ENCODE measurements at regions not wholly inside any gene's neighbourhood (a gene's known extent, or its start where the extent isn't known, plus 50 kb on each side); places are given as distances from the start of the nearest gene placed in this dataset.

GRCh38 chr17:62913991-62914570 is 52.0 kb upstream of the TANC2 start:
- DNase-seq: no peak

- DNase-seq: no peak
Measured at GRCh38 chr17:62912363-62912762, 53.7 kb upstream of the TANC2 start.

DNA sequence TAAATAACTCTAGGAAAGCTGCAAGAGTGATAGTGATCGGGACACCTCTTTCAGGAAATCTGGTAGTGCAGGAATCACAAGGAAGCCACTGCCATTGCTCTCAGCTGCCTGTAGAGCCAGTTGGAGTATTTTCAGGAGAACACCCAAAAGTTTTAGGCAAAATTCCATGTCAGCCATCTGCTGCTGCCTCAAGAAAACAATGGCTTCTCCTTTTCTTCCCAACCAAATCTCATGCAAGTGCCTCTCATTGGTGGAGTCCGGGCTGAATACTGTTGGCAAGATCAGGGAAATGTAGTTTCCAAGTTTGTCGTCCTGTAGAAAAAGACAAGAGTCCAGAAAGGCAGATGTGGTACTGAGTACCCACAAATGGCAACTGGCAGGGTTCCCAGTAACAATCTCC is 54.9 kb upstream of the TANC2 start:
- DNase-seq: no peak

DNA sequence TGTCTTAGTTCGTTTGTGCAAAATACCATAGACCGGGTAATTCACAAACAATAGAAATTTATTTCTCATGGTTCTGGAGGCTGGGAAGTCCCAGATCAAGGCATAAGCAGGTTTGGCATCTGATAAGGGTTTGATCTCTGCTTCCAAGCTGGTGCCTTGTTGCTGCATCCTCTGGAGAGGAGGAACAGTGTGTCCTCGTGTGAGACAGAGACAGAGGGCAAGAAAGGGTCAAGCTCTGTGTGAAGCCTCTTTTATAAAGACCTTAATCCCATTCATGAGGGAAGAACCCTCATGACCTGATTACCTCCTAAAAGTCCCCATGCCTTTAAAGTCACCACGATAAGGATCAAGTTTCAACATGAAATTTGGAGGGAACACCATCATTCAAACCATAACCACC is 55.8 kb upstream of the TANC2 start:
- no peak for DNase-seq

DNA sequence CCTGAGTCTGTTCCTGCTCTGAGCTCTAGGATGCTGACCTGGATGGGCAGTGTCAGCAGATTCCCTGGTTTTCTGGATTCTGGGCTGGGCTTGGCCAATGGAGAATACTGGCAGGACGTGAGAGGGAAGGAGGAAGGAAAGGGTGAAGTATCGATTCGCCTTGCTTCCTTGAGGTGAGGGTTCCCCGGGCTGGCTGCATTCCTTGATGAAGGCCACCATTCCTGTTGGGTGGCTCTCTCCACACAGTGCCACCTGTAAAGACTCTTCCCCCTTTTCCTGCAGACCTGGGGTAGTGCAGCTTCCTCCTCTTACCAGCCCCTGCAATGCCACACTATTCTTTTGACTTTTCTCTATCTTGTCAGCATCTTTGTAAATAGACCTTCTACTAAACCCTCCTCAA is 58.1 kb upstream of the TANC2 start:
- no peak for DNase-seq

- no peak for DNase-seq
Measured at GRCh38 chr17:62906881-62907280, 59.2 kb upstream of the TANC2 start.

DNA sequence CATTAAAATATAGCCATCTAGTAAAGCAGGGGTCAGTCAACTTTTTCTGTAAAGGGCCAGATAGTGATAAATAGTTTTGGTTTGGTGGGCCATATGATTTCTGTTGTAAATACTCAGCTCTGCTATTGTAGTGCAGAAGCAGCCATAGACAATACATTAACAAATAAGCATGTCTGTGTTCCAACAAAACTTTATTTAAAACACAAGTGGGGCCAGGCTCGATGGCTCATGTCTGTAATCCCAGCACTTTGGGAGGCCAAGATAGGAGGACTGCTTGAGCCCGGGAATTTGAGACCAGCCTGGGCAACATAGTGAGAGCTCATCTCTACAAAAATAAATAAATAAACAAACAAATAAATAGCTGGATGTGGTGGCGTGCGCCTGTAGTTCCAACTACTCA is 60.8 kb upstream of the TANC2 start:
- DNase-seq: no peak

DNA sequence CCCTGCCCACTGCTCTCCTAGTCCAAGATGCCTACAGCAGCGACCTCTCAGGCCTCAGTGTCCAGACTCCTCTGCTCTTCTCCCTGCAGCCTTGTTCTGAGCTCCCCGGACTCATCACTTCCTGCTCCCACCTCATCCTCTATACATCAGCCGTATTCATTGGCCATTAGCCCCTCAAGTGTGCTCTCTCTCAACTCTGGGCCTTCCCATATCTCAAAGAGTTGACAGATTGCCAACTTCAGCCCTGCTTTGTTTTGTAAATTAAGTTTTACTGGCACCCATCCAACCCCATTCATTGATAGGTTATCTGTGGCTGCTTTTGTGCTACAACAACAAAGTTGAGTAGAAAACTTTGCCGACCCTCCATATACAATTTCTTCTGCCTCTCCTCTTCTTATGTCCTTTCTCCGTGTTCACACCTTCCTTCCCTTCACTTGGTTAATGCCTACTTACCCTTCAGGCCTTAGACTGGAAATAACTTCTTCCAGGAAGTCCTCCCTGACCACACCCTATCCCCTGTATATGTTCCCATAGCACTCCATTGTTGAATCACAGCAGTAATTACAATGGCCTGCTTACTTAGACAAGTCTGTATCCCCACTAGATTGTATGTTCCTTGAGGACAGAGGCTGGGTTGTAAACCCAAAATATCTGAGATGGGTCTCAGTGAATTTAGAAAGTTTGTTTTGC is 63.4 kb upstream of the TANC2 start:
- DNase-seq: peak; percentile 25 to 68

DNA sequence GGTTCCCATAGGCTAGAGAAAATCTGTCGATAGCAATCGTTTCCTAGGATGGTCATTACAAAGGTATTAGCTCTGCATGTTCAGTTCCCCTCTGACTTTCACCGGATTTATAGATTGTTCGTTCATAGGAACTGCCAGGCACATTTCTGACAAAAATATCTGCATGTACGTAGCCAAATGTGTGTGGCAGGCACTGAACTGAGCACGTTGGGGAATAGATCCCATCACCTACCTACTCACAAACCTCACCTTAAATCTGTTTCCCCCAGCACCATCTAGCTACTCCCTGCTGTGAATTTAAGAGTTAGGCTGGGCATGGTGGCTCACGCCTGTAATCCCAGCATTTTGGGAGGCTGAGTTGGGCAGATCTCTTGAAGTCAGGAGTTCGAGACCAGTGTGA is 64.5 kb upstream of the TANC2 start:
- no peak for DNase-seq

DNA sequence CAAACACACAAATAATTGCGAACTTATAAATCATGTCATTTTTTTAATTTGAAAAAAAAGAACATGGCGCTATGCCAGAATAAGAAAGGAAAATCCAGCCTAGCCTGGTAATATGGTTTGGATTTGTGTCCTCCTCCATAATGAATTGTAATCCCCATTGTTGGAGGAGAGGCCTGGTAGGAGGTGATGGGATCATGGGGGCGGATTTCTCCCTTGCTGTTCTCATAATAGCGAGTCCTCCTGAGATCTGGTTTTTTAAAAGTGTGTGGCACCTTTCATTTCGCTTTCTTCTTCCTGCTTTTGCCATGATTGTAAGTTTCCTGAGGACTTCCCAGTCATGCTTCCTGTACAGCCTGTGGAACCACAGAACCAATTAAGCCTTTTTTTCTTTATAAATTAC is 65.9 kb upstream of the TANC2 start:
- DNase-seq: no peak

DNA sequence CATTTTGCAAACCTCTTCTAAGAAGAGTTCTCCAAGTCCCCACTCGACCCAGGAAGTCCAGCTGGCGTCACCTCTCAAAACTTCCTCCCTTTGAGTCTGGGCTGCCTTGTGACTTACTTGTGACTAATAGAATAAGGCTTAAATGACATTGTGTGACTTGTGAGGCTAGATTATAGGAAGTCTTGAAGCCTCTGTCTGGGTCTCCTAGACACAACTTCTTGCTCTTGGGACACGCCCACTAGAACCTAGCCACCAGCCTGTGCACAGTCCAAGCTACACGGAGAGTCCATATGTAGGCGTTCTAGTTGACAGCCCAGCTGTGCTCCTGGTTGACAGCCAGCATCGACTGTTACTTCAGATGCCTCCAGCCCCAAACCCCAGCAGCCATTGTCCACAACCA is 66.7 kb upstream of the TANC2 start:
- no peak for DNase-seq

- DNase-seq: no peak
Measured at GRCh38 chr17:62898239-62898864, 67.7 kb upstream of the TANC2 start.

DNA sequence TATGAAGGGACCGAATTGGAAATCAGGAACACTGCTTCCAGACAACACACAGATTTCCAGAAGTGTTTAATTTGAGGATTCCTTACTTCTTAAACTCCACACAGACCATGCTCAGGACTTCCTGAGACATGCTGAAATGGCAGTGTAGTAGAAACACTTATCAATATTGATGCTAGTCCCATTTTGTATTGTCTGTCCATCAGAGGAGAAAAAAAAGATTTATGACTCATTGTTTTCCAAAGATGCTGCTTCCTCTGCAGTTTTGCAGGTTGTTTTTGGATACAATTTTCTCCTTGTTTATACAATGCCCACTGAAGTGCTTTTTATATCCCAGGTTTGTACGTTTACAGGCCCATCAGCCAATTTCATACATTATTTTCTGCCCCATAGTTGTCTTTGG is 68.3 kb upstream of the TANC2 start:
- DNase-seq: no peak

DNA sequence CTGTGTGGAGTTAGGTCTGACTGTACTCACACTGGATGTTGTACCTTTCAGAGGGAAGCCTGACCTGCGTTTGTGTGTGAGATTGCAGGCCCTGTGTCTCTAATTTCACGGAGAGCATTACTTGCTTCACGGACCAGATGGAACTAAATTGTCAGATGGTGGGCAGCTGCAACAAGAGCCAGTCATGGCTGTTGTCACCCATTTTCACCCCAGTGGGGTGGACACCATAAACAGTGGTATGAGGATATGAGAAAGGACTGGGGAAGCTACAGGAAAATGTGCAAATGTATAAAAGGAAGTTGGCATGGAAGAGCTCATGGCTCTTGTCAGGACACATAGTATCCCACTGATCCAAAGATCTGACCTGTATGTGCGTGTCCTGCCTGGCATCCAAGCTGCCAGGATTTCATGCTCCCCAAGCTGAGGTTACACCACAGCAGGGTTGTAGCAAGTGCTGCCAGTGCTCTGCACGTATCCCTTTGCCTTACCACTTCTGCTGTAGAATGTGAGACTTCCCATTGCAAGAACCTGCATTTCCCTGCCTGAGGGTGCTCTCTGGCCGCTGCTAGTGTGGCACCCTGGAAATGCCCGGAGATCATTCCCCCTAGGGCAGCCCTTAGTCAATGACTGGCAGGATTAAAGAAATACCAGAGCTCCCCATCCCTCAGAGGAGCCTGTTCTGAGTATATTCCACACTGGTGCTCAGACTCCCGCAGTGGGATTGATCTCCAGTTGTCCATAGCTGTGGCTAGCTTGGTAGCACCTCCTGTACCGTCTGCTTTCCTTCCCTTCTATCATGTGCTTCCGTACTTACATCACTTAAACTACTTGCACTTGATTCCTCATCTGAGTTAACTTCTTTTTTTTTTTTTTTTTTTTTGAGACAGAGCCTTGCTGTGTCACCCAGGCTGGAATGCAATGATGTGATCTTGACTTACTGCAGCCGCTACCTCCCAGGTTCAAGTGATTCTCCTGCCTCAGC is 70.4 kb upstream of the TANC2 start:
- DNase-seq: no peak

GRCh38 chr17:62892870-62893338 is 73.1 kb upstream of the TANC2 start:
- no peak for DNase-seq

- no peak for DNase-seq
Measured at GRCh38 chr17:62892061-62892675, 73.9 kb upstream of the TANC2 start.

DNA sequence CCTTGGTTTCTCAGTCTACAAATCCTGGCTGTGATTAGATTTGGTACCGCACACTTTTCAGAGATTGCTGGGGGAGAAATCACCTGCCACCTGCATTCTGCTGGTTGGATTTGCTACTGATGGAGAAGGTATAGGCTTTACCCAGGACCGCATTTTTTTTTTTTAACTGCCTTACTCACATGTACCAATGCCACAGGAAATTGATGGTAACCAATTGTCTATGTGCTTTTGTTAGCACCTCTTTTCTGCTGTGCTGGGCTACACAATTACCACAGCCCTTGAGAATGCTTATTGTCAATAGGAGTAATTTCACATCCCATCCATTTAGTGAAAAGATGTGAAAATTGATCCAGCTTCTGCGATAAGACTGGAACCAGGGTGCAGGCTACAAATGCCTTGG is 74.4 kb upstream of the TANC2 start:
- no peak for DNase-seq

GRCh38 chr17:62888765-62889164 is 77.3 kb upstream of the TANC2 start:
- no peak for DNase-seq

DNA sequence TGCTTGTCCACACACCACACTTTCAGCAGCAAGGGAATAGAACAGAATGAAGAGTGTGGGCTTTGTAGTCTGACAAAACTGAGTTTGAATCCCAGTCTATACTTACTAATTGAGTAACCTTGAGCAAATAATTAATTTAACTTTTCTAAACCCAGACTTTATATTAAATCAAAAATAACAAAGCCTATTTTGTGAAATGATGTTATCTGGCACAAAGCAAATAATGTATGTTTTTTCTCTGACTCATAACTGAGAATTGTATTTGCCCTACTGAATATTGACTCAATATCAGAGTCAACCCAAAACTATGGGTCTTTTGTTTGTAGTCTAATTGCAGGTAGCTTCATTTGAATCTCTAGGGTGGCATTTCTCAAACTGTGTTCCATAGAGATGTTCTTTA is 77.9 kb upstream of the TANC2 start:
- DNase-seq: no peak

DNA sequence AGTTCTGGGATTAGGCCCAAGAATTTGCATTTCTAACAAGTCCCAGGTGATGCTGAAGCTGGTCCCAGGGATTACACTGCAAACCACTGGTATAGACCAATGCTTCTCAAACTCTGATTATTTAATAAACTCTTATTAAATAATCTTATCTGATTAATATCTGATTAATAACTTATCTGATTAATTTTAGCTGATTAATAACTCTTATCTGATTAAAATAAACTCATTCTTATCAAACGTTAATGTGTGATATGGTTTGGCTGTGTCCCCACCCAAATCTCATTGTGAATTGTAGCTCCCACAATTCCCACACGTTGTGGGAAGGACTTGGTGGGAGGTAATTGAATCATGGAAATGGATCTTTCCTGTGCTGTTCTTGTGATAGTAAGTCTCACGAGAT is 78.6 kb upstream of the TANC2 start:
- no peak for DNase-seq

GRCh38 chr17:62884781-62885180 is 76.7 kb upstream of the MARCHF10 start:
- DNase-seq: no peak

DNA sequence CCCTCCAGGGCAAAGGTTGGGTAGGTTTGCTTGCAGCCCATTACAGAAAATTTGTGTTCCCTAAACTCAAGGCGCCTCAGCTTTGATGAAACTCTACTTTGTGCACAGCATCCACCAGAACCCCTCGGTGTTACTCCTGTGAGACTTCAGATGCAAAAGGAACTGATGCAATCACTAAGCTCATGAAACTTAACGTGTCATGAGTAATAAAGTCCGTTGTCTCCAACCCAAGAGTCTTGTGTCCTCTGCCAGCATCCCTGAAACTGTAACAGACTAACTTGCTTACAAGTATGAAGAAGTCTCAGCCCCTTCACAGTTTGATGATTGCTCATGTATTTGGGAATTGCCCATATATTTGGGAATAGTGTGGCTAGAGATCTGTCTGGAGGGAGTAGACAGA is 74.8 kb upstream of the MARCHF10 start:
- no peak for DNase-seq

DNA sequence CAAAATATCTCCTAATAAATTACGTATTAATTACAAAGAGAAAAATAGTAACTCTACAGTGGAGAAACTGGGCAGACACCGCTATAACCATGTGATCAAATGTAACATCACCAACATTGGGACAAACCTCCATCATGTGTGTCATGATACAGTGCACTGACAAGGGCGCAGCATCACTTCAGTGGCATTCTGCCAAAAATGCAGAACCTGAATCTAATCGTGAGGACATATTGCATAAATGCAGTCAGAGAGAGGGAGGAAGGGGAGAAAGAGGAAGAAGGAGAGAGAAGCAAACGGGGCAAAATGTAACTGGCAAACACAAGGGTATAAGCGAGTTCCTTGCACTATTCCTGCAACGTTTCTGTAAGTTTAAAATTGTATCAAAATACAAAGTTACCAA is 74.2 kb upstream of the MARCHF10 start:
- no peak for DNase-seq

All from NCI-H526 (cell line).